HG03066 (cell line): ENCODE measurements at regions not wholly inside any gene's neighbourhood (a gene's known extent, or its start where the extent isn't known, plus 50 kb on each side); places are given as distances from the start of the nearest gene placed in this dataset.
"Not testable (repeated sequence)": the region's sequence is repeated elsewhere in the genome, so short reads cannot be mapped to it uniquely, and the experiment has no call there.

Experiments
- ATAC-seq: cut with Tn5 transposase; IDR thresholded peaks from one replicate; pipeline ENCODE4 v1.9.1; 2021; ENCODE audit warnings: low read depth; ENCODE audit not compliant: unreplicated experiment

DNA sequence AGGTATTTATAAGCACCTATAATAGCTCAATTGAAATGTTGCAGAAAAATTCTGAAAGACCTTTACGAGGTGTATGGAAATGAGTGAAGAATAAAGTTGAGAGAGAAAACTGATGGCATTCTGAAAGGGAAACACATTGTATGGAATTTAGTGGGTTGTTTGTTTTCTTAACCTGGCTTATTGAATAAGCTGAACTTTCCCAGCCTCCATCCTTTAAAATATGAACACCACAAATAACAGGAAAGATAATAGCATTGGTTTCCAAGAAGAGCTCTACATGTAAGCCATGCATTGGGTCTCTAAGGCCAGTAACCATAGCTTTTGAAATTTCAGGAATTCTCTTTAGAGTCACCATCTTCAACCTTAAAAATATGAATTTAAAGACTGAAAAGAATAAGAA, 709.0 kb downstream of the USP25 start:
- ATAC-seq, result no peak

DNA sequence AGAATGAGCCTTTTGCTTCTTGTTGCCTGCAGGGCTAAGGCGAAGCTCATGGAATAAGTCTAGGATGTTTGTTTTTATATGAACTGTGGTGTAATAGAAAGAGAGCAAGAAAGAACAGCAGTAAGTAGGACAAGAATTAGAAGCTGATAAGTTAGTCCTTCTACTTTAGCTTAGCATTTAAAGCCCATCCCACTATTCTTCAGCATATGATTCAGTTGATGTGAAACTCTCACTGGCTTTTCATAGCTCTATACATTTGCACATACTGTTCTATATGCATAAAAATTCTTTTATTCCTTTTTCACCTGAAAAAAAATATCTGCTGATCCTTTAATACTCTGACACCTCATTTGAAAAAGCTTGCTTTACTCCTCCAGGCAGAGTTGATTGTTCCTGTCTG, 712.0 kb downstream of the USP25 start:
- no peak for ATAC-seq

DNA sequence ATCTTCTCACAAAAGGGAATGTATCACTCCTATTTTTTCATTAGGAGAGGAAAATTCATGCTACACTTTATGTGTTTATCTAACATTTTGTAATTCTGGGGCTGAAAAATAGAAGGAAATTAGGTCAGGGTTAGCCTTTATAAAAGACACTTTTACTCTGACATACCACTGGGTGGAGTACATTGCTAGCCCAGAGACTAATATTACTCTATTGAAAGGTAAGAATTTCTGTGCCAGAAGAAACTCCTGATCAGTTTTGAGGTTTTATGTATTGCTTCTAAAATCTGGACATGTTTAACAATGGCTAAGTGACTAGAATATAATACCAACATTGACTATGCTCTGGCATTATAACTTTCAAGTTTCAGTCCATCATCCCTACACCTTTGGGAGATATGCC, 724.6 kb downstream of the USP25 start:
- no peak for ATAC-seq

- no peak for ATAC-seq
These were observed 725.7 kb downstream of the USP25 start for GRCh38 chr21:16455526-16455925.

GRCh38 chr21:16455978-16456377, 726.2 kb downstream of the USP25 start:
- ATAC-seq, result no peak

GRCh38 chr21:16457498-16457897, 727.7 kb downstream of the USP25 start:
- ATAC-seq, result no peak

GRCh38 chr21:16460936-16461335, 731.2 kb downstream of the USP25 start:
- no peak for ATAC-seq

DNA sequence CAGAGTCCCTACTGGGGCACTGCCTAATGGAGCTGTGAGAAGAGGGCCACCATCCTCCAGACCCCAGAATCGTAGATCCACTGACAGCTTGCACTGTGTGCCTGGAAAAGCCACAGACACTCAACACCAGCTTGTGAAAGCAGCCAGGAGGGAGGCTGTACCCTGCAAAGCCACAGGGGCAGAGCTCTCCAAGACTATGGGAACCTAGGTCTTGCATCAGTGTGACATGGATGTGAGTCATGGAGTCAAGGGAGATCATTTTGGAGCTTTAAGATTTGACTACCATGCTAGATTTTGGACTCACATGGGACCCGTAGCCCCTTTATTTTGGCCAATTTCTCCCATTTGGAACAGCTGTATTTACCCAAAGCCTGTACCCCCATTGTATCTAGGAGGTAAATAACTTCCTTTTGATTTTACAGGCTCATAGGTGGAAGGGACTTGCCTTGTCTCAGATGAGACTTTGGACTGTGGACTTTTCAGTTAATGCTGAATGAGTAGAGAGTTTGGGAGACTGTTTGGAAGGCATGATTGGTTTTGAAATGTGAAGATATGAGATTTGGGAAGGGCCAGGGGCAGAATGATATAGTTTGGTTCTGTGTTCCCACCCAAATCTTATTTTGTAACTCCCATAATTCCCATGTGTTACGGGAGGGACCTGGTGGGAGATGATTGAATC, 734.6 kb downstream of the USP25 start:
- ATAC-seq, result not testable (repeated sequence)

- no peak for ATAC-seq
These were observed 738.4 kb downstream of the USP25 start for GRCh38 chr21:16468184-16468583.

GRCh38 chr21:16473988-16474387, 744.2 kb downstream of the USP25 start:
- no peak for ATAC-seq

GRCh38 chr21:16476056-16476825, 746.5 kb downstream of the USP25 start:
- ATAC-seq, result no peak

DNA sequence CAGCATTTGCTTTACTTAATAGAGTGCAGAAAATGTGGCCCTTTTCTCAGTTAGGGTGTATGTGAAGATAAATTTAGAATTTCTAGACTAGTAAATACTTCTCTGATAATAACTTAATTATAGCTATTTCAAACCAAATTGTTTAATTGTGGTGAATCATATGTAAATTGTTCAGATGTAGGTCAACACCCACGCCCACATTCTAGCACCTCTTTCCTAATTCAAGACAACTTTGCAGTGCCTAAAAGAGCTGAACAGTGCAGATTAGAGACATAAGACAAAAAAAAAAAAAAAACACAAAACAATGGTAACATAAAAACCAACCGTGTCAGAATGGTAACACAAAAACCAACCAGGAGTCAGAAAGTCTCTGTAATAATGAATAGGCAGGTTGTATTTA, 758.3 kb downstream of the USP25 start:
- no peak for ATAC-seq

DNA sequence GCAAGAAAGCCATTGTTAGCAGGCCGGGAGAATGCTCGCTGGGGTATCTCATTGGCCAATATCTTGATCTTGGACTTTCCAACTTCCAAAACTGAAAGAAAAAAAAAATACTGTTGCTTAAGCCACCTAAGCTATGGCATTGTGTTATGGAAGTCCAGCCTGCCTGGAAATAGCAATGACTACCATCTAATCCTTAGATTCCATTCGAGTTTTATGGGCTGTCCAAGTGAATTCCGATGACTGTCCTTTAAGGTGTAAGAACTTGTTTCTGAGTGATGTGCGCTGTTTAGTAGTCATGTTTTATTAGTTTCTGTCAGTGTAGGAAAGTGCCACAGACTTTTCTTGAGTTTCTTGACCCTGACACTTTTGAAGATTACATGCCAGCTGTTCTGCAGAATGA, 762.6 kb downstream of the USP25 start:
- no peak for ATAC-seq

GRCh38 chr21:16492892-16493291, 763.1 kb downstream of the USP25 start:
- ATAC-seq, result no peak

GRCh38 chr21:16496609-16497008, 766.8 kb downstream of the USP25 start:
- ATAC-seq, result no peak

DNA sequence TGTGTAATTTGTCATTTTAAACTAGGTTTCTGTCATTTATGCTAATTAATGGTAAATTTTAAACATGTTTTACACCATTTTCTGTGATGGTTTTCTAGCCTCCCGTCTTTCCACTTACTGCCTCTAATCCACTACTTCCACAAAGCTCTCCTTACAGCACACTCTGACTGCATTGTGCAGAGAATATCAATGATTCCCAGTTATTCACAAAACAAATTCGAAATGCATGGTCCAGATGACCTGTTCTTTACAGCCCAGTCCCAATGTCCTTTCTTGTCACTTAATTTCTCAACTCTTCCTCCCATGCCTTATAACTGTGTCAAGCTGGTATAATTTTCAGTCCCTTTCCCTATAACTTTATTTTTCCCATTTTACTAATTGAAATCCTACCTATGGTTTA, 770.5 kb downstream of the USP25 start:
- no peak for ATAC-seq

- ATAC-seq, result no peak
These were observed 772.5 kb downstream of the USP25 start for GRCh38 chr21:16502273-16502672.

DNA sequence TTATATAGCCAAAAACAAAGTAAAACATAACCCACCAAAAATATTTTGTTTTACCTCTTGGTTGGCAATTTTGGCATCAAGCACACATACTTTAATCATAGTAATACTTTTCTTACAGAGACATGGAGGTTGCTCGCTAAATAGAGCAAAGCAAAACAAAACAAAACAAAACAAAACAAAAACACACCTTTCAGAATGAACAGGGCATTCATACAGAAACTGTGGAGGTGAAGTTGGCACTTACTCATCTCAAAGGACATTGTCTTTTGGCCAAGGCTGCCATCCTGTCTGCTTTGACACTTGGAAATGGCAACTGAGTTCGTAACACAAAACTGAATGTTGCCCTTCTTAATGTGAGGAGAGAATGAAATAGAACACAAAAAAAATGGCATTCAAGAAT, 773.1 kb downstream of the USP25 start:
- no peak for ATAC-seq

DNA sequence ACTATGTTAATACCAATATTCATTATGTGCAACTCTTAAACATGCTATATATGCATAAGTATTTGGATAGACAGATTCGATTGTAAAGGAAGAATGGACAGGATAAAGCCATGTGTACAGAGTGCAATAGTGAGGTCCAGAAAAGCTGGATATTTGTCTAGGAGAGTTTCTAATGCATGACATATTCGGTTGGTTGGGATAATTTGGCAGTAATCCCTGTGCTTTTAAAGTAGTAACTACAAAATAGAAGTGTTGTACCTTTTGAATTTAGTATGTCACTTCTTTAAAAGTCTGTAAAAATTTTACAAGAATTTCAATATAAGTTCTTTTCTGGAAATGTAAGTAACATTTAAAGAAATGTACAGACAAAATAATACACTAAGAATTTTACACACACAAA, 774.5 kb downstream of the USP25 start:
- ATAC-seq, result no peak

DNA sequence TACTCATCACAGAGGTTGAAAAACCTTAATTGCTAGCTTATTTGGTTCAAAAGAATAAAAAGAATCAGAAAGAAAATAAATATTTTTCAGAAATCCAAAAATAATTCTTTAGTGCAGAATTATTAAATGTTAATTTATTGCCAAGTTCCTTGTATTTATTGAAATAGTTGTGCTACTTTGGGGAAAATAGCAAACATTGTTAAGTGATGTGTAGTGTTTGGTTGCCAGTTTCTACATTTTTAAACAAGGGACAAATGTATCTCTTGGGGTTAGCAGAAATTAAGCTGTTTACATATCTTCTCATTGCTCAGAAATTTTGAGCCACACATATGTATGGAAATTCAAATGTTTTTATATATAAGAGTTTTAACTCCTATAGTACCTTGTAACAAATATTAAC, 775.0 kb downstream of the USP25 start:
- no peak for ATAC-seq

GRCh38 chr21:16509476-16509875, 779.7 kb downstream of the USP25 start:
- no peak for ATAC-seq

GRCh38 chr21:16514316-16514715, 784.5 kb downstream of the USP25 start:
- no peak for ATAC-seq
